OCI-LY3 (cell line): ENCODE measurements at regions not wholly inside any gene's neighbourhood (a gene's known extent, or its start where the extent isn't known, plus 50 kb on each side); places are given as distances from the start of the nearest gene placed in this dataset.

Experiments
- EZH2phosphoT487 ChIP-seq: fragments of 200-600 bp; shearing (Covaris generic); IDR thresholded peaks from 2 replicates; pipeline ENCODE4 v1.6.1; 2018; ENCODE audit warnings: antibody characterized with exemption, mixed run types, low read depth
- TF ChIP-seq, protein P1 (sequence below): fragments of 200-600, 300-600 bp; sonication (generic); IDR thresholded peaks from 2 replicates; pipeline ENCODE4 v1.5.1; 2014; ENCODE audit warnings: antibody characterized with exemption, low read length, low read depth

DNA sequence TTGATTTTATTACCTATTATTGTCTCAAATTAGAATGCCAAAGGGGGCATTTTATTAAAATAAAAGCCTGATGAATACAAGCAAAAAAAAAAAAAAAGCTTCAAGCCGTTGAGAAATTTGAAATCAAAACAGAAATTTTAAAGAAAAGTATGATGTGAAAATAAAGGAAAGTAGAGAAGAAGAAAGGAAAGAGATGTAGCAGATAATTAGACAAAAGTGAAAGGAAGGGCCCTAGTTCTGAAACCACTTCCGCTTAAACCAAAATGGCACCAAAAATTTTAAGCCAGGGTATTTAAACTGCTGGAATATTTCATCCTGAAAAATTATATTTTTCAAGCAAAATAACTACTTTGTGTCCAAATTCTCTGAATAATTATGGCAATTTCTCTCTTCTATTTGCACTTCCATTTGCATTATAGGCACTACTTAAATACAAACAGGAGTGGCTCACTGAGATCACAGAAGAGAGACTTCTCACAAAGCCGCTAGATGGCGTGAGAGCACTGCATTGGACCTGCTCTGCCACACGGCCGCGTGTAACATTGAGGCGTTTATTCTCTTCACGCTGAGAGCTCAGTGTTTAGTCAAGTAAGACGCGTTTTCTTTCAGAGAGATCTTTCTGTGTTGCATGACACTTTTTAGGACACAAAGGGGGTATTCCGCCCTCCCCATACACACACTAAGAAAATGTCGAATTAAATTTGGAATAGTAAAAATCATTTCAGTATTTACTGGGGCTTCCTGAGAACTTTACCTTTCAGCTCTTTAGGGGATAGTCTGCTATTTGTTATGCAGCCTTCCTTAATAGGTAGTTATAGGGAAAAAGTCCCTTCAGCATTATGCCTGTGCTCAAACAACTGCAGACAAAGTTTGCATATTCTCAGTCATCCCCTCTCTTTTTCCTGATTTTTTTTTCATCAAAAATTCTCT is 368.4 kb upstream of the CCNH start:
- TF ChIP-seq, protein P1, sequence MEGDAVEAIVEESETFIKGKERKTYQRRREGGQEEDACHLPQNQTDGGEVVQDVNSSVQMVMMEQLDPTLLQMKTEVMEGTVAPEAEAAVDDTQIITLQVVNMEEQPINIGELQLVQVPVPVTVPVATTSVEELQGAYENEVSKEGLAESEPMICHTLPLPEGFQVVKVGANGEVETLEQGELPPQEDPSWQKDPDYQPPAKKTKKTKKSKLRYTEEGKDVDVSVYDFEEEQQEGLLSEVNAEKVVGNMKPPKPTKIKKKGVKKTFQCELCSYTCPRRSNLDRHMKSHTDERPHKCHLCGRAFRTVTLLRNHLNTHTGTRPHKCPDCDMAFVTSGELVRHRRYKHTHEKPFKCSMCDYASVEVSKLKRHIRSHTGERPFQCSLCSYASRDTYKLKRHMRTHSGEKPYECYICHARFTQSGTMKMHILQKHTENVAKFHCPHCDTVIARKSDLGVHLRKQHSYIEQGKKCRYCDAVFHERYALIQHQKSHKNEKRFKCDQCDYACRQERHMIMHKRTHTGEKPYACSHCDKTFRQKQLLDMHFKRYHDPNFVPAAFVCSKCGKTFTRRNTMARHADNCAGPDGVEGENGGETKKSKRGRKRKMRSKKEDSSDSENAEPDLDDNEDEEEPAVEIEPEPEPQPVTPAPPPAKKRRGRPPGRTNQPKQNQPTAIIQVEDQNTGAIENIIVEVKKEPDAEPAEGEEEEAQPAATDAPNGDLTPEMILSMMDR: peak; percentile 74
- TF ChIP-seq EZH2phosphoT487: no peak
